Anterior cingulate cortex (tissue), 58 donors: ENCODE measurements at regions not wholly inside any gene's neighbourhood (a gene's known extent, or its start where the extent isn't known, plus 50 kb on each side); places are given as distances from the start of the nearest gene placed in this dataset.

Source experiments
- DNase-seq, 58 donors: peaks; one replicate each; lab custom pipeline; 2025; lab: John Stamatoyannopoulos, UW

DNA sequence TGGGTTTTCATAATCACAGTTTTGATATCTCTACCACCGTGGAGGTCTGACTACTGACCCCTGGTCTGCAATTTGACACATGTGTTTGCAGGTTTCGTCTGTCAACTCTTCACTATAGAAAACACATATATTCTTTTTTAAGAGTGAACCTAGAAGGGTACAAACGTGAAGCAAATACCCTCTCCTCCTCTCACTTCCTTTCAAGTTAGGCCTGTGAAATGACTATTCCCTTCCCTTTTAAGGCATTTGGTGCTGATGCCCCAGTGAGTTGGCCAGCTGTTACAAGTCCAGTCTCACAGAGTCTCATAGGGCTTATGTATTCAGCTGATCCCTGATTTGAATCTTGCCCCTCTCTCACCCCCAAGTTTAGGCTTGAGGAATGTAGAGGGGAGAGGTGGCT, 742.0 kb upstream of the IGFBP3 start:
- no peak for DNase-seq

DNA sequence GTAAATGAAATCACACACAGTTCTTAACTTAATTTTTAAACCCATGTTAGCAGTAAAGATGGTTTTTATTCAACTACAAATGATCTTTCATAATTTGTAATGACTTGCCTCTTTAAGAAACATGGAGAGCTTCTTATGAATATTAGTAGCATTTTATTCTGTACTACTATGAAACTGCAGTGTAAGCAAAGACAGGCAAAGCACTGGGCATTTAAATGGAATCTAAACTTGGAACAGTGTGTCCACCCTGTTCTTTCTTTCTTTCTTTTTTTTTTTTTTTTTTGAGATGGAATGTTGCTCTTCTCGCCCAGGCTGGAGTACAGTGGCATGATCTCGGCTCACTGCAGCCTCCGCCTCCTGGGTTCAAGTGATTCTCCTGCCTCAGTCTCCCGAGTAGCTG, 740.4 kb upstream of the IGFBP3 start:
- DNase-seq = no peak

DNA sequence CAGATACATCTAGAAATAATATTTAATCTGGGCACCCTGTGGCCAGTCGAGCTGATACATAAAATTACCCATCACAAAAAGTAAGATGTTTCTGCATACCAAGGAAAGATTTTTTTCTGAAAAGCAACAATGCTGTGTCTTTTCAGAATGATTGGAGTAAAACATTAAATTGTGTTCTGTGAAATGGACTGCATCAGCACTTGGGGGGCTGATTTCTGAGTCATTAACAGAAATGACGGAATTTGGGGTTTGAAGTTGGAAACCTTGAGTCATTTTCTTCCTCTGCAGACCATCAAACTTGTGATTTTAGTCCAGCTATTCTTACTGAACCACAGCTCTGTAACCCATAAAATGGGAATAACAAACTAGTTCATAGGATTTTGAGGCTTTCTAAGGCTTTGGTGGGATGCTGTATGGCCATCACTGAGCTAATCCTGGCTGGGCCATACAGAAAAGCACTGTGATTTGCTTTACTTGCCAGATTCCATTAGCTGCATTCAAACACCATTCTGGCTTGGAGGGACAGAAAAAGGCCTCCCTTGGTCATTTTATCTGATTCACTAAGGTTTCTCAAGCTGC, 739.4 kb upstream of the IGFBP3 start:
- DNase-seq = no peak

DNA sequence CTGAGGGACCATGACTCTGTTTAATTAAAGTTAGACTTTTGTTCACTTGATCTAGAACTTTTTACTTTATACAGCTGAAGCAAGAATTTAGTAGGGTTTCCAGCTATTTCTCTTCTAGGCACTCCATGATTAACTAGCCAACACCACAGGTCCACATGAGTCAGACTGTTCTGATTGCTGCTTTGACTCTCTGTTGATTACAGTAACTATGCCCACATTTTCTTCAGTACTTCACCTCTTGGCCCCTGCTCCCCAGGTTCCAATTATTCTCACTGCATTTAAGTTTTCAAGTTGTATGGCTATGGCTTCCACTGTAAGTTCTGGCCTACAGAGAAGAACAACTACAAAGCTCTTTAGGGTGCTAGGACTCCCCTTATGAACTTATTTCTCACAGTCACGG, 737.2 kb upstream of the IGFBP3 start:
- DNase-seq = no peak

DNA sequence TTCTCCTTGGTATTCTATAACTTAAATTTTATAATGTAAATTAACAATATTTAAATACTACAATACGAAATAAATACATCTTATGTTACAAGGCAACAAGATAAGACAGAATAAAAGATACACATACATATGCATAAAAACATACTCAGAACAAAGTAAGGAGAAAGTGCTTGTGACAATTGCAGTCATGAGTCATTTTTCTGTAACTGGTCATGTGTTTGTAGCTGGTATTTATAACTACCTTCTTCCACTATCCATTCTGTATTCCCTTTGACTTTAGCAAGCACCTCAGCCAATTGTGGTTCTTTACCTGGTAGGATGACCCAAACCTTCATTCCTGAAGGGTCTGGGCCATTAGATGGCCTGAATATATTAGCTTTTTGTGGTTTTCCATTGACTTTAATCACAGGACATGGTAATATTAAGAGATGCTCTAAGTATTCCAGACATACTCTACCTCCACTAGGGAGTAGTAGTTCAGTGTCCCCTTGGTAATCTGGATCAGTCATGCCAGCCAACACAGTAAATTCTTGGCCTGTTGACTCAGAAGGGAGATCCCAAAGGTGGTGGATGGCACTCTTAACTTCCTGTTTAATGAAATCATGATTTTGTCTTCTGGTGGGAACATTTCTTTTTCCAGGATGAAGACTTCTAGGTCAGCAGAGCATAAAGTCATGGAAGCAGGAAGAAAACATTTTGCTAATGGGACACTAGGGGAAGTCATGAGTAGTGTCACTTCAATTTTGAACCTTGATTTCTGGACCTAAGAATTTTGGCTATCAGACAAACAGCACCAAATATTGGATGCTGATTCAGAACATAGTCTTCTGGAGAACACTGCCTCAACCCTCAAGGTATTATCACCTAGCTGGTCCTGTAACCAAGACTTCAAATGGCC, 733.7 kb upstream of the IGFBP3 start:
- DNase-seq = no peak

DNA sequence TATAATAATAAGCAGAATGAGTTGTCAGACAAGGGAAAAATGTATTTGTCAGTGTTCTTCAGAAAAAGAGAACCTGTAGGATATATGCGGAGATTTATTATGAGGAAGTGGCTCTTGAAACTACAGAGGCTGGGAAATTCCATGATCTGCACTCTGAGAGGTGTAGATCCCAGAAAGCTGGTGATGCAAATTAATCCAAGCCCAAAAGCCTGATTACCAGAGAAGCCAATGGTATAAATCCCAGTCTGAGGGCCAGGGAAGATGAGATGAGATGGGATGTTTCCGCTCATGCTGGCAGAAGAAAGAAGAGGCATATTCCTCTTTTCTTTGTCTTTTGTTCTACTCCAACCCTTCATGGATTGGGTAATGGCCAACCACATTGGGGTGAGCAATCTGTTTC, 732.8 kb upstream of the IGFBP3 start:
- DNase-seq = no peak

DNA sequence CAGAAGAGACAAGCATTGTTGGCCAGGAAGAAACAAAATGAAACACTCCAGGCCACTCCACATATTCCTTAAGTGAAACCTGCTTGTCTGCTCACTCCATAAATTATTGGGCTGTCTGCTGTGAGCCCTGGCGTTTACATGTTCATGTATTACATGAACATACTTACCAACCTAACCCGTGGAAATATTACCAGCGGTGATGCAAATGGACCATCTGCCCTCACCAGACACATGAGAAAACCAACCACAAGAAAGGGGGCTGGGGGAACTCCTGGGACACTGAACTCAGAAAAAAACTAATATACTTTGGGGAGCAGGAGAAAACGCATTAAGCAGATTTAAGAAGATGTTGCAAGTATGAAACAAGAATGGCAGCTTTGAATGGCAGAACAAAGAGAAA, 731.2 kb upstream of the IGFBP3 start:
- DNase-seq = no peak

DNA sequence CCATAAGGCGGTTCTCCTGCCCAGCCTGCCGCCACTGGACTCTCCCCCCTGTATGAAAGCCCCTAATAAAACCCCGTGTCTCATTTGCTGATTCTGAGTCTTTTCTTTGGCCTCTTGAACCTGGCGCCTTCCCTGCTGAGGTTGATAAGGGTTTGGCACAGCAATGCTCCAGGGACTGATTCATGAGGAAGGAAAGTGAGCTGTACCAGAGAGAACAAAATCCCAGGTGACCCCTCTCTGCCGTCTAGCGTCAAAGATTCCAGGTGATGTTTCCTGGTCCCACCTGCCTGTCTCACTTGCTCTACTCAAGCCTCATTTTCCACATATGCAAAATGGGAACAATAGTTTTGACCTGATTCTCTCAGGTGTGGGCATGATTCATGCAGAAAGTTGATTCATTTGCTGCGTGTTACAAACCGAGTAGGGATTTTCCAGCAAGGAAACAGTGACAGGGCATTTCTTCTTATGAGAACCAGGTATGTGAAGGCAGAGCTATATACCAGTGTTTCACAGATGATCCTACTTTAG, 730.6 kb upstream of the IGFBP3 start:
- no peak for DNase-seq

DNA sequence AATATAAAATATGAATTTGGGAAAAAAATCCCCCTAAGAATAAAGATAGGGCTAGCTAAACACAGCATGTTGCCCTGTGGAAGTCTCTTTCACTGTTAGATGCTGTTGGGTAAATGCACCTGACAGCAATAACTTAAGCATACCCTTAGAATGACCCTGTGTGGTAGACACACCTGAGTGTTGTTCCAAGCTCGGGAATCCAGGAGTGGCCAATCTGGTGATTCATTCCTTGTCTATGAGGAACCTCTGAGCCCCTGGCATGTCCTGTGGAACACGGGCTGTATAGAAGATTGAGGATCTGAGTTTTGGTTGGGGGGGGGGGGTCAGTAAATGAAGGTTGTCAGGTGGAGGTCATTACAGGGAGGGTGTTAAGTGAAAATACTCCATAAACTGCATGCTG, 730.0 kb upstream of the IGFBP3 start:
- no peak for DNase-seq

DNA sequence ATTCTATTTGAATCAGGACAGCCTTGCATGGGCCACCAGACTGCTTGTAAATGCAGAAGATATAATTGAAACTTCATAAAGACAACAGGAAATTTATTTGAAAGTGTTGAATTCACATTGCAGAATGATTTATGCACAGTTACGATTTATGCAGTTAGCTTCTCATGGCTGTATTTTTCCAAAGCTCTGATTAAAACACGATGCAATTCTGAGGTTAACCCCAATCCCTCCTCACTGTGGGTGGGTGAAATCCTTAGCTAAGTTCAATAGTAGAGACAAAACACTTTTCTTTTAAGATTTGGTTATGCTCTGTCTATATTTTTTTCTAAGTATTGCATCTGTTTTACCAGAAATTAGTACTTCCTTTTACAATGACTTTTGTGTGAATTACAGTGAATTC, 728.8 kb upstream of the IGFBP3 start:
- no peak for DNase-seq

DNA sequence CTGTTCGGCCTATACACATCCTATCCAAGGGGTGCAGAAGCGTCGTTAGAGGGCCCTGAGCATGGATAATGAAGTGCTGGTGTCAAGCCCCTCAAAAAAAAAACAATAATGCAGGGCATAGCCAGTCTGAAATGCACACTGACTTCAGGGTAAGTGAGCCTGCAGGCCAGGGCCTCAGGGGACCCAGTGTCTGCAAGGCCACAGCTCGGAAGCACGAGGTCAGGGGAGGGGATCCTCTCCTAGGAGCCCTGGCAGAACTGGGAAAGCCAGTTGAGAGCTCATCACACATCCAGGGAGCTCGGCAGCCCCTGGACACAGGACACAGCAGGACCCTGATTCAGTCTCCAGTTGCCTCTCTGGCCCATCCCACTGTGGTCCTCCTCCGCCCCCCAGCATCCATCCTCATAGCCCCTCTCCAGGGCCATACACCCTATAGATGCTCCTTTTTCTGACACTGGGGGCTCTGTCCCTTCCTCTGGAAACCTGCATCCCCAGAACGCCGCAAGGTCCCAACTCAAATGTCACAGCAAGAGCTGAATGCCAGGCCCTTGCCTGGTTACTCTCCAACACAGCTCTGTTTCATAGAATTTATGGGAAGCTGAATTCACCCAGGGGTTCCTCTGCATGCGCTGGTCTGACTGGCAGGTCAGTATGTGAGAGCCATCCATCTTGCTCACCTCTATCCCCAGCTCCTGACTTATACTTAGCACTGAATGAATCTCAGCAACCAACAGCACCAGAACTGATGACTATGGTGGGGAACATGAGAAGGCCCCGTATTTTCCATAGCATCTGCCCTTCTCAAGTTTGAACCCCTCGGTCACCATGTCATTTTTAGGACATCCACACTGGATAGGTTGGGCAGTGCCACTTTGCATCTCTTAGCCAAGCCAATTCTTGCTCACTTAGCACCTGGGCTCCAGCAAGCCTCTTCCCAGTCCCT, 717.0 kb upstream of the IGFBP3 start:
- DNase-seq = no peak

DNA sequence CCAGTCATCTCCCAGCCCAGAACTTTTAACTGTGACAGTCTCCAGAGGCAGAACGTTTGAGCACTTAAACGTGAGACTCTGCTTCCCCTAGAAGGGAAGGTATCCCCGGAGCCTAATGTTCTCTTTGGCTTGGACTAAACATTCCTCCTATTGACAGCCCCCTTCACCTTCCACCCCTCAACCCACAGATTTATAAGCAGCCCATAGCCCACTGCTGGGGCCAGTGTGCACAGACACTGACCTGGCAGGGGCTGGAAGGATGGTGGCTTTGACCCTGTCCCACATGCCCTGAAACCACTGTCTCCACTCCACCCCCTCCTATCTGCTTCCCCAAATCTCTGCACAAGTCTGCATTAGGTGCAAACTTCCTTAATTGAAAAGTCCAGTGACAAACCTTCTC, 715.0 kb upstream of the IGFBP3 start:
- no peak for DNase-seq

DNA sequence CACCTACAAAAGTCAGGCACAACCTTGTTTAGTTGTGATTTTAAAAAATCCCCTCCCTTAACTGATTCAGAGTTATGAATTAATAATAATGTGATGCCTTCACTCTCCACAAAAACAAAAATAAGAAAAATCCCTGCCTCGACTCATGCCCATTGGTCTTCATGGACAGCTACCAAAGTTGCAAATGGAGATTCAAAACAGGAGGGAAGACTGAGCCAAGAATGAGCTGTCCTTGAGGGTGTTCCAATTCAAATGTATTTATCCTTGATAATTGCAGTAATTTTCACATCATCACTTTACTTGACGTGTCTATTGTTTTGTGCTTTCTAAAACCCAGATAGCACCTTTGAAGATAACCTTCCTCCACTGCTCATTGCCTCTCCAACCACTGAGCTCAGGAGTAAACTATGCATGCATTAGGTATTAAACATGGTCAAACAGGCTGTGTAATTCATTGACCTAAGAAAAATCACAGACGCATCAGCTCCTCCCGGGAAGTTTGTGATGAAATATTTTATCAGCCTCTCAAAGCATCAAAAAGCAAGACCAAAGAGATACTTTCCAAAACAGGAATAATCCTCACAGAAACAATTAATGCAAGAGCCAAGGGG, 712.7 kb upstream of the IGFBP3 start:
- DNase-seq = no peak

DNA sequence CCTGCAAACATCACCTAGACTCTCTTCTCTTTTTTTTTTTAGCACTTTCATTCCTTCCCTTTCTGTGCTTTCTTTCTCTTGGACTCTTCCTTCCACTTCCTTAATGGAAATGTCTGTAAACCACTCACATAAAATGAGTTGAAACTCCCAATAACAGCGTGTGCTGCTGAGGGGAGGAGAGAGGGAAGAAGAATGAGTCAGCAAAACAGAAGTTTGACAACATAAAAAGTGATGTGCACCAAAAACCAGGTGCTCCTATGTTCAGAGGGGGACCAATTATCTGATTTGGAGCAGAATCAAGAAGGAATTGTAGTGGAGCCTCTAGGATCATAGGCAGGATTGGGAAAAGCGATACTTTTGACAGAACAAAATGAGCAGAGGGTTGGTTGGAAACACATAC, 712.1 kb upstream of the IGFBP3 start:
- no peak for DNase-seq

DNA sequence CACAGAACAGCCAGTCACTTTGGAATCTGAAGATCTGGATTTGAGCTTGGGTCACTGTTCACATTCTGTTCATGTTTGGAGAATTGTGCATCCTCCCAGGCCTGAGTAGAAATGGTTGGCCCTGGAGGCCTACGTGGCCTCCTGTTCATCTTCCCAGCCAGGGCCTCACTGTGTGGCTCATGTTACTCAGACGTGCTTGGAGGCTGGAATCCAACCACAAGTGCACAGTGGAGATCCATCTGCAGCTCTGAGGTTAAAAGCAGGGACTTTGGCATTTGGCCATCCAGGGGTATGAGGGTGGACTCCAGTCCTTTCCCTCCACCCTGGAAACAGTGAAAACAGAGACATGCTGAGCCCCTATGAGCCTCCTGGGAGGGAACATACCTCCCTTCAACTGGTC, 709.0 kb upstream of the IGFBP3 start:
- no peak for DNase-seq

DNA sequence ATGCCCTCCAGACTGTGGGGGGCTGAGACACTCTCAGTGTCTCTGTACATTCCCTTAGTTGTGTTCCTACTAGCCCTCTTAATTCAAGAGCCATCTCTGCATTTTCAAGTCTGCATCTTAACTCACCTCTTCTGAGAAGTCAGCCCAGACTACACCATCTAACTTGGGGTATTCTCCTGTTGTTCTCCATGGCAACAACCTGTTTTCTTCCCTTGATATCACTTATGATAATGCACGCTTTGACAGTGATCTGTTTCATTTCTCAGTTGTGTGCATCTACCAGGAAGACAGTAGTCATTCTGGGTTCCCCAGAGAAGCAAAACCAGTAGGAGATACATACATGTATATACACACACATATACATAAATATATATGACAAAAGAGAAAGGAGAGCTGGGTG, 707.3 kb upstream of the IGFBP3 start:
- DNase-seq = no peak

DNA sequence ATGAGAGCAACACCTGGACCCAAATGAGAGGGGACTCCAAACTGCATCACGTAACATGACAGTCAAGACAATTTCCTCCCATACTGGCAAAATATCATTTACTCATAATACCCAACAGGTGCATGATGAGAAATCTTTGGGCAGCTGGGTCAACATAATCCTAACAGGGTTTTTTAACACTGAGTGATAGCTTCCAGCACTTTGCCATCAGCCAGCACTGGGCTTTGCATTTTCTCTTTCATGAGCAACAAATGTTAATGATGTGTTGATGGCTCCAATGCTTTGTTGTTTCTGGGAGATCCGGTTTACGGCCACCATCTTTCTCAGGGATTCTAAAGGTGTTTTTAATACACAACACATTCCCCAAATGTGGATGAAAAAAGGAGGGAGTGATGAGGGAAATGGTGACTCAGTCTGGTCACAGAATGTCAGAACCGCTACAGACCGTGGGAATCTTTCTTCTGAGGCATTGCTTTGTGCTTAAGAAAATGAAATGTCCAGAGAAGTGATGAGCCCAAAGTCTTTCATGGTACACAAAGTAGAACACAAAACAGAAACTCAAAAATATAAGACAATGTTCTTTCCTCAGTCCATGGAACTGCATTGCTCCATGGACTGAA, 705.7 kb upstream of the IGFBP3 start:
- DNase-seq = no peak

DNA sequence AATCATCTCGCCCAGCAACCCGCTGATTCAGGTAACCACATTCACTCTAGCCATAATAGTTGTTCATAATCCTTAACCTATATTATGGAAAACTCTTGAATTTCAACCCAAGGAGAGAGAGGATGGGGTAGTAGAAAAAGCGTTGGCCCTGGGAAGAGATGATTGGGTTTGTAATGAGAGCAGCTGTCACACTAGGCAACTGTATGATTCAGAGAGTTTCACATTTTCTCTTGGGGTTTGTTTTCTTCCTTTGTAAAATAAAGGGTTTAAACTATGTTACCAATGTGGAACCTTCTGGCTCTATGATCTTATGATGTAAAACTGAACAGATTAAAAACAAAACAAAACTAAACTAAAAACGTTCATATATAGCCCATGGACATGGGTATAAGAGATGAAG, 705.2 kb upstream of the IGFBP3 start:
- DNase-seq = no peak

DNA sequence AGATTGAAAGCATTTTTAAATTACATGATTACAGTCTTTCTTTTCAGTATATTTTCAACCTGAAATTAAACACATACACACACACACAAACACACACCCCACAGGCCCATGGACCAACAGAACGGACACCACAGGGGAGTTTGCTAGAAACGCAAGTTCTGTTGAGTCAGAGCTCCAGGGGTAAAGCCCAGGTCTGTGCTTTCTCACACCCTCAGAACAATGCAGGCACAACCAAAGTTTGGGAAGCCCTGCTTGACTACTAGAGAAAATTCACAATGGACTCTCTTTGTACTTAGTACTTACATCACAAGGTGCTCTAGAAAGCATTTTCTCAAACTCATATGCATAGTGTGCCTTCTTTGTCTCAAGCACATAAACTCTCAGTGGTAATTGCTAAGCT, 704.0 kb upstream of the IGFBP3 start:
- DNase-seq = no peak

DNA sequence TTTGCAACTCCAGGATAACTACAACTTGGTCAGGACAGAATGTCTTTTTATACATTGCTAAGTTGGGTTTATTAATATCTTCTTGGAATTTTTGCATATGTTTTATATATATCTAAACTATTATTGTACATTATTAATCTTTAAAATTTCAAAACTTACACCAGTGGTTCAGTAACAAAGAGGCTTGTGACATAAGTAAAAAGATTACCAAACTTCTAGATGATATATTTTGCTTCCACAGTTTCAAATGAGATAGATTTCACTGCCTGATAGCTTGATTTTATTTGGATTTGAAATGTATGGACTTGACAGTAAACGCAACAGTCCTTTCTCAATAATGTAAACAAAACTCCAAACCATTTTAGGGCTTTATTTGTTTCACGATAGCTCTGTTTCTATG, 701.2 kb upstream of the IGFBP3 start:
- no peak for DNase-seq
